K562 (cell line): ENCODE measurements at regions not wholly inside any gene's neighbourhood (a gene's known extent, or its start where the extent isn't known, plus 50 kb on each side); places are given as distances from the start of the nearest gene placed in this dataset.

Source experiments
- BRF1 ChIP-seq: IDR thresholded peaks from 3 replicates; pipeline ENCODE4 v1.6.1; 2011; ENCODE audit warnings: borderline replicate concordance, mild to moderate bottlenecking; ENCODE audit not compliant: insufficient read length; ENCODE audit errors: extremely low read depth
- CEBPZ ChIP-seq: fragments of 150-350 bp; IDR thresholded peaks from 2 replicates; pipeline ENCODE4 v1.6.1; 2014; ENCODE audit warnings: low read depth, mild to moderate bottlenecking, low read length, borderline replicate concordance
- CHD7 ChIP-seq: fragments of 200-600 bp; sonication (generic); IDR thresholded peaks from one replicate; pipeline ENCODE4 v1.6.1; 2012; ENCODE audit warnings: mild to moderate bottlenecking, low read depth, low read length, inconsistent platforms
- E2F1 ChIP-seq: sonication (generic); formaldehyde crosslinking; IDR thresholded peaks from 2 replicates; pipeline ENCODE4 v1.8.1; 2023; ENCODE audit warnings: mild to moderate bottlenecking, missing genetic modification reagents, moderate library complexity
- FOS ChIP-seq: IDR thresholded peaks from 3 replicates; pipeline ENCODE4 v1.6.1; 2011; ENCODE audit not compliant: insufficient read length; ENCODE audit errors: extremely low read depth
- HDAC2 ChIP-seq: fragments of 450-650 bp; IDR thresholded peaks from 2 replicates; pipeline ENCODE4 v1.6.1; 2016; ENCODE audit warnings: mild to moderate bottlenecking
- HOXB6 ChIP-seq: fragments of 250-450 bp; sonication (Bioruptor Pico); IDR thresholded peaks from 2 replicates; pipeline ENCODE4 v1.5.1; 2022; ENCODE audit warnings: mild to moderate bottlenecking, borderline replicate concordance
- RB1 ChIP-seq: fragments of 450-650 bp; IDR thresholded peaks from 2 replicates; pipeline ENCODE4 v1.6.1; 2017; ENCODE audit warnings: low read depth, mild to moderate bottlenecking
- RFX5 ChIP-seq: IDR thresholded peaks from 2 replicates; pipeline ENCODE4 v1.6.1; 2011; ENCODE audit warnings: low read depth, mild to moderate bottlenecking, improper control_type of control experiment, low read length
- THAP12 ChIP-seq: fragments of 250-450 bp; sonication (Bioruptor Pico); IDR thresholded peaks from 2 replicates; pipeline ENCODE4 v1.9.0; 2021; ENCODE audit warnings: mild to moderate bottlenecking, inconsistent platforms
- ZNF121 ChIP-seq: sonication (generic); formaldehyde crosslinking; conservative IDR thresholded peaks from 2 replicates; pipeline ENCODE4 v1.8.0; 2022; ENCODE audit warnings: missing genetic modification reagents

GRCh38 chr3:177687291-177687690, 490.0 kb upstream of the TBL1XR1 start:
- TF ChIP-seq ZNF121 (CRISPR knock-in tag) (no peak), CHD7 (no peak), FOS (no peak), RB1 (no peak), RFX5 (no peak), HDAC2 (no peak), E2F1 (no peak), BRF1 (no peak), THAP12 (CRISPR knock-in tag) (no peak), CEBPZ (no peak), HOXB6 (no peak)
